ENCODE measurements at regions not wholly inside any gene's neighbourhood (a gene's known extent, or its start where the extent isn't known, plus 50 kb on each side); places are given as distances from the start of the nearest gene placed in this dataset.

DNA sequence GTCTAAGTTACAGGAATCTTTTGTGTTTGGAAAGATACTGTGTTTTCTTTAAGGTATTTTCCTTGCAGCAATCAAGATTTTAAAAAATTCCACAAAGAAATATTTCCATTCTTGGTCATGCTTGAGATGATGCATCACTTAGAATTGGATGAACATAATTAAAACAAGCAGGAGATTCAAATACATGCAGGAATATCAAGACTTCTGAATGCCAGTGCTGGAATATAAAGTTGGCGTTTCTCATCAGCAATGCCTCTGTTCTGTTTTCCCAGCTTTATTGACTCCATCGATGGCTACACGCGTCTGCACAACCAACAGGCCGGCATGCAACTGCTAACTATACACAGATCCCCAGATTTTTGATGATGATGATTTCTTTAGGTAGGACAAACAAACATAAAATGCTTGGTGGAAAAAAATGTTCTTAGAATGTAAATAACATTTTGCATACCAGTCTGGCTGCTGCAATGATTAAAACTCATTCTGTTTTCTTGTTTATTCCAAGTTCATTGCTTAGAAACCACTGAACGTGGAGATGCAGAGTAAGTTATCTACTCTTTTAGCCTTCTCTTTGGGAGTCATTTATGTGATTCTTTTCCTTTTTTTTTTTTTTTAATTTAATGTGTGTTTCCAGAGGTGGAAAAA, 91.3 kb upstream of the FAM171A1 start:
- H3F3A ChIP-seq (ENCODE audit: insufficient read depth) = peaks cover 33% of the 10 kb centered on the region
- DNase-seq = peak; percentile 65
- H3K9ac ChIP-seq = peak overlapping the region; percentile 68
- H3K4me1 ChIP-seq (ENCODE audit: insufficient read depth) = peaks cover 30% of the 10 kb centered on the region
- peak overlapping the region; percentile 91 for H3K27ac ChIP-seq
- in situ Hi-C loops (cut with MboI) = no loop called here
- 8 to 12% methylated on average over 6 of the region's 6 CpGs for WGBS, 2 experiments (ENCODE audit: low coverage in 1 of 2, low lambda C conversion rate in 2 of 2, missing lambda C conversion rate in 2 of 2)
- TF ChIP-seq EZH2 (IDR thresholded peaks at IDR 0.05; ENCODE audit: insufficient read depth, poor library complexity, severe bottlenecking) (no peak), EZH2phosphoT487 (IDR thresholded peaks at IDR 0.05; ENCODE audit: insufficient read depth, low read depth) (no peak)
- peak overlapping the region; percentile 5; the same call in 1 of the 2 replicates for H2AFZ ChIP-seq
- no peaks in the 10 kb centered on the region for H3K79me2 ChIP-seq (ENCODE audit: insufficient read depth)
- no peaks in the 10 kb centered on the region for H3K9me3 ChIP-seq (ENCODE audit: low read depth)
- no peaks in the 10 kb centered on the region for H3K36me3 ChIP-seq (ENCODE audit: low read depth)
- no peaks in the 10 kb centered on the region for H3K9me2 ChIP-seq (ENCODE audit: insufficient read depth)
- H3K4me2 ChIP-seq (ENCODE audit: unreplicated experiment) = peak overlapping the region; percentile 75
- peak overlapping the region; percentile 42 for H3K4me3 ChIP-seq
- no peaks in the 10 kb centered on the region for H3K27me3 ChIP-seq (replicated peaks; ENCODE audit: insufficient read depth)
- H4K20me1 ChIP-seq (ENCODE audit: insufficient read depth) = no peaks in the 10 kb centered on the region

DNA sequence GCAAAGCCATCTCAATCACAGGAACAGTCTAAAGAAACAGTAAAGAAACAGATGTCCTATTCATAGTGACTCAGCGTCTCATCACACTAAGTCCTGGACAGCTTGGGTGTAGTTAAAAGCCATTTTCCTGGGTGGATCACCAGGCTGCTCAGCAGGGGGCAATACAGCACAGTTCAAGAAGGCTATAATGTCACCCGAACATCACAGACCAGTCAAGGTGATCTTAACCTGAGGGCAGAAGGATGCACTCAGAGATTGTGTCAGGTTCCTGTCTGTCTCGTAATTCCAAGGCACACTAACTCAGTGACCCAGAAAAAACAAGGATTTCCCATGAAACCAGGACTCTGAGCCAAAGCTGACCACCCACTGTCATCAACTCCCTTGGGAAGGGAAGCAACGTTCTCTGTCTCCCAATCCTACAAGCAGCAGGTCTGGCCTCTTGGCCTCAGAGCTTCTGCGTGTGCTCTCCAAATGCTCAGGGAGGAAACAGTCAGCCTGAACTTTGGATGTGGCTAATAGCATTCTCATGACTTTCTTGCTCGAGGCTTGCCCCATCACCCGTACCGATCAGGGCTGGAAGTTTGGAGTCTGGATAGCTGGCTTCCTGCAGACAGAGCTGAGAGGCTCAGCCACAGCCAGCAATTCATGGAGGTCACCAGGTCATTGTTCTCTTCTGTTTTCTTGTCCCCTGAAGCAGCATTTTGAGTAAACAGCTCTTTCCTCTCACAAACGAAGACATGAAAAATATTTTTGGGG, 90.4 kb upstream of the FAM171A1 start:
- no peaks in the 10 kb centered on the region for H3K9me2 ChIP-seq (ENCODE audit: insufficient read depth)
- H3F3A ChIP-seq (ENCODE audit: insufficient read depth) = peaks cover 33% of the 10 kb centered on the region
- H3K4me2 ChIP-seq (ENCODE audit: unreplicated experiment) = peak overlapping the region; percentile 75
- H3K9ac ChIP-seq = peak overlapping the region; percentile 68
- peak overlapping the region; percentile 22; the same call in 1 of the 2 replicates for H2AFZ ChIP-seq
- no peaks in the 10 kb centered on the region for H3K79me2 ChIP-seq (ENCODE audit: insufficient read depth)
- no peaks in the 10 kb centered on the region for H3K27me3 ChIP-seq (replicated peaks; ENCODE audit: insufficient read depth)
- H3K36me3 ChIP-seq (ENCODE audit: low read depth) = no peaks in the 10 kb centered on the region
- H3K9me3 ChIP-seq (ENCODE audit: low read depth) = no peaks in the 10 kb centered on the region
- peak overlapping the region; percentile 42 for H3K4me3 ChIP-seq
- in situ Hi-C loops (cut with MboI) = no loop called here
- H3K27ac ChIP-seq = peak overlapping the region; percentile 91
- 0 to 2% methylated on average over 9 of the region's 9 CpGs for WGBS, 2 experiments (ENCODE audit: low coverage in 1 of 2, low lambda C conversion rate in 2 of 2, missing lambda C conversion rate in 2 of 2)
- peak; percentile 94 for DNase-seq
- peaks cover 30% of the 10 kb centered on the region for H3K4me1 ChIP-seq (ENCODE audit: insufficient read depth)
- TF ChIP-seq EZH2 (IDR thresholded peaks at IDR 0.05; ENCODE audit: insufficient read depth, poor library complexity, severe bottlenecking) (no peak), EZH2phosphoT487 (IDR thresholded peaks at IDR 0.05; ENCODE audit: insufficient read depth, low read depth) (no peak)
- no peaks in the 10 kb centered on the region for H4K20me1 ChIP-seq (ENCODE audit: insufficient read depth)

DNA sequence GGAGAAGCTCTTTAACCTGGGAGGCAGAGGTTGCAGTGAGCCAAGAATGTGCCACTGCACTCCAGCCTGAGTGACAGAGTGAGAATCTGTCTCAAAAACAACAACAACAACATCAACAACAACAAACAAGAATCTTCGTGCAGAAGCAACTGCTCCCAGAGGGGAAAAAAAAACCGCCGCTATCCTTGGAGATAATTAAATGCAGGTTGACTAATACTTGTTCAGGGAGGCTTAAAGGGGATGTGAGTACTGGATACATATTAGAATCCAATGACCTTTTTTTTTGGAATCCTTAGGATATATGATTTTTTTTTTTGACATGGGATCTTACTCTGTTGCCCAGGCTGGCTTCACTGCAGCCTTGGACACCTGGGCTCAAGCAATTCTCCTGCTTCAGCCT, 89.6 kb upstream of the FAM171A1 start:
- 24 to 27% methylated on average over 3 of the region's 3 CpGs for WGBS, 2 experiments (ENCODE audit: low coverage in 1 of 2, low lambda C conversion rate in 2 of 2, missing lambda C conversion rate in 2 of 2)
- peak overlapping the region; percentile 91 for H3K27ac ChIP-seq
- no peaks in the 10 kb centered on the region for H3K27me3 ChIP-seq (replicated peaks; ENCODE audit: insufficient read depth)
- TF ChIP-seq EZH2 (IDR thresholded peaks at IDR 0.05; ENCODE audit: insufficient read depth, poor library complexity, severe bottlenecking) = no peak
- no peak for TF ChIP-seq EZH2phosphoT487 (IDR thresholded peaks at IDR 0.05; ENCODE audit: insufficient read depth, low read depth)
- peak overlapping the region; percentile 75 for H3K4me2 ChIP-seq (ENCODE audit: unreplicated experiment)
- H3F3A ChIP-seq (ENCODE audit: insufficient read depth) = peaks cover 33% of the 10 kb centered on the region
- in situ Hi-C loops (cut with MboI) = no loop called here
- H3K79me2 ChIP-seq (ENCODE audit: insufficient read depth) = no peaks in the 10 kb centered on the region
- no peak overlapping the region for H2AFZ ChIP-seq
- H3K9ac ChIP-seq = 0 out of 2 replicates have a peak overlapping the region, but pooled peaks have one; percentile 68
- no peaks in the 10 kb centered on the region for H3K9me2 ChIP-seq (ENCODE audit: insufficient read depth)
- no peaks in the 10 kb centered on the region for H3K36me3 ChIP-seq (ENCODE audit: low read depth)
- H3K4me3 ChIP-seq = no peak overlapping the region
- H3K4me1 ChIP-seq (ENCODE audit: insufficient read depth) = peaks cover 30% of the 10 kb centered on the region
- peak; percentile 58 for DNase-seq
- H3K9me3 ChIP-seq (ENCODE audit: low read depth) = no peaks in the 10 kb centered on the region
- H4K20me1 ChIP-seq (ENCODE audit: insufficient read depth) = no peaks in the 10 kb centered on the region

DNA sequence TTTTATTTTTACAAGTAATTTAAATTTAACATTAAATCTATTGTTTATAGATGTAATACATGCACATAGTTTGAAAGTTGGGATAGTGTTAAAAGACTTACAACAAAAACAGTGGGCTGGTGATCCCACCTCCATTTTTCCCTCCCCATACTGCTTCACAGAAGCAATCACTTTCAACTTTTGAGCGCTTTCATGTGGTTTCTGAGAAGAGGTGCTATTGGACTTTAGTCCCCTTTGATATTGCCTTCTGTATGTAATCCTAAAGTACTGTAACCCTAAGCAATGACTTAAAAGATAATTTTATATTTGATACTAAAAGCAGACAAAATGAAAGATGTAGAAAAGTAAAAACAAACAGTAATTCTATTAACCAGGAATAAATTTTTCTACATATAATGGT, 88.1 kb upstream of the FAM171A1 start:
- in situ Hi-C loops (cut with MboI) = no loop called here

More for the DNA sequence above, 88.1 kb upstream of the FAM171A1 start:
- H3K4me3 ChIP-seq = no peak overlapping the region
- no peak overlapping the region for H3K4me2 ChIP-seq (ENCODE audit: unreplicated experiment)
- no peaks in the 10 kb centered on the region for H3K36me3 ChIP-seq (ENCODE audit: low read depth)
- no peaks in the 10 kb centered on the region for H3K27me3 ChIP-seq (replicated peaks; ENCODE audit: insufficient read depth)
- no peak overlapping the region for H3K27ac ChIP-seq
- no peak overlapping the region for H3K9ac ChIP-seq
- H3K9me3 ChIP-seq (ENCODE audit: low read depth) = no peaks in the 10 kb centered on the region
- no peaks in the 10 kb centered on the region for H3K9me2 ChIP-seq (ENCODE audit: insufficient read depth)
- H3F3A ChIP-seq (ENCODE audit: insufficient read depth) = peaks cover 33% of the 10 kb centered on the region
- TF ChIP-seq EZH2 (IDR thresholded peaks at IDR 0.05; ENCODE audit: insufficient read depth, poor library complexity, severe bottlenecking) (no peak), EZH2phosphoT487 (IDR thresholded peaks at IDR 0.05; ENCODE audit: insufficient read depth, low read depth) (no peak)
- H2AFZ ChIP-seq = no peak overlapping the region
- H3K4me1 ChIP-seq (ENCODE audit: insufficient read depth) = peaks cover 30% of the 10 kb centered on the region
- 88 to 92% methylated on average over 1 of the region's 1 CpG for WGBS, 2 experiments (ENCODE audit: low coverage in 1 of 2, low lambda C conversion rate in 2 of 2, missing lambda C conversion rate in 2 of 2)
- H3K79me2 ChIP-seq (ENCODE audit: insufficient read depth) = no peaks in the 10 kb centered on the region
- no peaks in the 10 kb centered on the region for H4K20me1 ChIP-seq (ENCODE audit: insufficient read depth)
- DNase-seq = no peak

All from GM23248 (cell line).